Choroid plexus epithelial cell (primary cell): ENCODE measurements at regions not wholly inside any gene's neighbourhood (a gene's known extent, or its start where the extent isn't known, plus 50 kb on each side); places are given as distances from the start of the nearest gene placed in this dataset.

Experiments
- DNase-seq: peaks from one replicate; pipeline ENCODE4 v3.0.0-alpha.2; 2010; ENCODE audit warnings: low read depth
- H3K4me3 ChIP-seq: 2 replicates; pipeline ENCODE4 v1.5.1; 2011; ENCODE audit warnings: low read depth, mild to moderate bottlenecking, control low read depth, low read length, moderate library complexity
- CTCF ChIP-seq: conservative IDR thresholded peaks from 2 replicates; pipeline ENCODE4 v1.5.1; 2011; ENCODE audit warnings: low read depth, mild to moderate bottlenecking, control low read depth, inconsistent platforms, low read length, moderate library complexity

- no peak overlapping the region for H3K4me3 ChIP-seq
- no peak for TF ChIP-seq CTCF
- DNase-seq = no peak
Measured at GRCh38 chr14:54232735-54233134, 164.1 kb upstream of the CDKN3 start.

DNA sequence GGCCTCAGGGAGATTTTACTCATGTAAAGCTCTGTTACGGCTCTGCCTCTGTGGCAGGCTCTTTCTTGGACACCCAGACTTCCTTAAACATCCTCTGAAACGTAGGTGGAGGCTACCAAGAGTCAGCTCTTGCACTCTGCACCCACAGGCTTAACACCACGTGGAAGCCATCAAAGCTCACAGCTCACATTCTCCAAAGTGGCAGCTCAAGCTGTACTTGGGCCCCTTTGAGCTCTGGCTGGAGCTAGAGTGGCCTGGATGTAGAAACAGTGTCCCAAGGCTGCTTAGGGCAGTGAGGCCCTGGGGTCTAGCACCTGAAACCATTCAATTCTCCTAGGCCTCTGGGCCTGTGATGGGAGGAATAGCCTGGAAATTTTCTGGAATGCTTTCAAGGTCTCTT lies 155.3 kb upstream of the CDKN3 start:
- no peak for DNase-seq
- no peak overlapping the region for H3K4me3 ChIP-seq

DNA sequence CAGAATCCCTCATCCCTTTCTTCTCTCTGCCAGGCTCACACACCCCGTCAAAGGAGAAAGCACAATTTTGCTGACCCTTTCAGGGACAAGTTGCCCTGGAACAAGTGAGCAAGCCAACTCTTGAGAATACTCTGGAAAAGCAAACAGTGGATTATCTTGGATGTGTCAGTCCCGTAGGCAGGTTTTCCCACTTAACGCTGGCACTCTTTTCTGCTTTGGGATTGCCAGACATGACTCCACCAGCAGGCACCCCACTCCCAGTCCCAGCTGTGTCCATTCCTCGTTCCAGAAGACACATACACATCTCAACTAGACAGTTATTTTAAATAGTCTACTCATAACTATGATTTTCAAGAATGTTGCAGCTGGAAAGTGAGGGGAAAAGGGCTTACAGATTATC lies 145.5 kb upstream of the CDKN3 start:
- DNase-seq = no peak
- H3K4me3 ChIP-seq = no peak overlapping the region
- TF ChIP-seq CTCF = no peak

More for the DNA sequence above, 155.3 kb upstream of the CDKN3 start:
- TF ChIP-seq CTCF = no peak

GRCh38 chr14:54252072-54252730 lies 144.6 kb upstream of the CDKN3 start:
- TF ChIP-seq CTCF = no peak

GRCh38 chr14:54253195-54253947 lies 143.4 kb upstream of the CDKN3 start:
- peak; percentile 82 for DNase-seq
- H3K4me3 ChIP-seq = no peak overlapping the region
- TF ChIP-seq CTCF = no peak

More at GRCh38 chr14:54252072-54252730, 144.6 kb upstream of the CDKN3 start:
- no peak overlapping the region for H3K4me3 ChIP-seq
- DNase-seq = peak; percentile 78

DNA sequence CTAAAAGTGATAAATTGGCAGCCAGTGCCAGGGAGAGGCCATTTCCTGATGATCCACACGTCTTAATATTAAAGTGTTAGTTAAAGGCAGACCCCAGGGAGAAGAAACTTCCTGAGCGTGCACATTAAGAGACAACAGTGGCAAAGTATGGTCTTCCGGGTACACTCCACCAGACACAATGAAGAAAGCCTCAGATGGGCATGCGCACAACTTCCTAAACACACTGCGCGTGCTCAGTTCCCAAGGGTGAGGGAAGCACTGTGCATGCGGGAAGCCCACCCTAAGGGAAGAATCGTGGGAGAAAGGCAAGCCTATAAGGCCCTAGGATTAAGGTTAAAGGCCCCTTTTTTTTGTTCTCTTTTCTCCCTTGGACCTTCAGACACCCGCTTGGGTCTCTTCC lies 140.7 kb upstream of the CDKN3 start:
- H3K4me3 ChIP-seq = no peak overlapping the region
- no peak for DNase-seq
- no peak for TF ChIP-seq CTCF
